ENCODE measurements at regions not wholly inside any gene's neighbourhood (a gene's known extent, or its start where the extent isn't known, plus 50 kb on each side); places are given as distances from the start of the nearest gene placed in this dataset.
"Not testable (repeated sequence)": the region's sequence is repeated elsewhere in the genome, so short reads cannot be mapped to it uniquely, and the experiment has no call there.

DNA sequence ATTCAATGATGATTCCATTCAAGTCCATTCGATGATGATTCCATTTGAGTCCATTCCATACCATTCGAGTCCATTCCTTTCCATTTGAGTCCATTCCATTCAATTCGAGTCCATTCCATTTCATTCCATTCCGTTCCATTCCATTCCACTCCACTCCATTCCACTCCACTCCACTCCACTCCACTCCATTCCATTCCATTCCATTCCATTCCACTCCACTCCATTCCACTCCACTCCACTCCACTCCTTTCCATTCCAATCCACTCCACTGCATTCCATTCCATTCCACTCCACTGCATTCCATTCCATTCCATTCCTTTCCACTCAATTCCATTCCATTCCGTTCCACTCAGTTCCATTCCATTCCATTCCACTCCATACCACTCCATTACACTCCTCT, 625.6 kb downstream of the TP53TG3F start:
- TF ChIP-seq CTCF (IDR thresholded peaks at IDR 0.05 in 2 of 3, conservative IDR thresholded peaks at IDR 0.05 in 1 of 3; ENCODE audit: control insufficient read depth in 2 of 3, extremely low read depth in 1 of 3, insufficient read depth in 1 of 3, low read depth in 3 of 3, low read length in 3 of 3); POLR2AphosphoS5 (IDR thresholded peaks at IDR 0.05; ENCODE audit: low read length); EZH2 (IDR thresholded peaks at IDR 0.05; ENCODE audit: borderline replicate concordance, control insufficient read depth, low read depth, low read length); RFX5 (IDR thresholded peaks at IDR 0.05; ENCODE audit: low read depth, low read length); GATAD2B (conservative IDR thresholded peaks at IDR 0.05; ENCODE audit: low read depth); POLR2A (IDR thresholded peaks at IDR 0.05; ENCODE audit: low read depth, low read length); IRF5 (IDR thresholded peaks at IDR 0.05; ENCODE audit: borderline replicate concordance); PAX5 (IDR thresholded peaks at IDR 0.05; ENCODE audit: borderline replicate concordance, low read depth, low read length); HDAC2 (IDR thresholded peaks at IDR 0.05); CREB1 (IDR thresholded peaks at IDR 0.05; ENCODE audit: low read depth); SUPT20H (IDR thresholded peaks at IDR 0.05; ENCODE audit: borderline replicate concordance, control insufficient read depth, low read depth, low read length): not testable (repeated sequence)
- TF ChIP-seq, protein P1, sequence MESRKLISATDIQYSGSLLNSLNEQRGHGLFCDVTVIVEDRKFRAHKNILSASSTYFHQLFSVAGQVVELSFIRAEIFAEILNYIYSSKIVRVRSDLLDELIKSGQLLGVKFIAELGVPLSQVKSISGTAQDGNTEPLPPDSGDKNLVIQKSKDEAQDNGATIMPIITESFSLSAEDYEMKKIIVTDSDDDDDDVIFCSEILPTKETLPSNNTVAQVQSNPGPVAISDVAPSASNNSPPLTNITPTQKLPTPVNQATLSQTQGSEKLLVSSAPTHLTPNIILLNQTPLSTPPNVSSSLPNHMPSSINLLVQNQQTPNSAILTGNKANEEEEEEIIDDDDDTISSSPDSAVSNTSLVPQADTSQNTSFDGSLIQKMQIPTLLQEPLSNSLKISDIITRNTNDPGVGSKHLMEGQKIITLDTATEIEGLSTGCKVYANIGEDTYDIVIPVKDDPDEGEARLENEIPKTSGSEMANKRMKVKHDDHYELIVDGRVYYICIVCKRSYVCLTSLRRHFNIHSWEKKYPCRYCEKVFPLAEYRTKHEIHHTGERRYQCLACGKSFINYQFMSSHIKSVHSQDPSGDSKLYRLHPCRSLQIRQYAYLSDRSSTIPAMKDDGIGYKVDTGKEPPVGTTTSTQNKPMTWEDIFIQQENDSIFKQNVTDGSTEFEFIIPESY (IDR thresholded peaks at IDR 0.05) = not testable (repeated sequence)
- TF ChIP-seq, protein P2, sequence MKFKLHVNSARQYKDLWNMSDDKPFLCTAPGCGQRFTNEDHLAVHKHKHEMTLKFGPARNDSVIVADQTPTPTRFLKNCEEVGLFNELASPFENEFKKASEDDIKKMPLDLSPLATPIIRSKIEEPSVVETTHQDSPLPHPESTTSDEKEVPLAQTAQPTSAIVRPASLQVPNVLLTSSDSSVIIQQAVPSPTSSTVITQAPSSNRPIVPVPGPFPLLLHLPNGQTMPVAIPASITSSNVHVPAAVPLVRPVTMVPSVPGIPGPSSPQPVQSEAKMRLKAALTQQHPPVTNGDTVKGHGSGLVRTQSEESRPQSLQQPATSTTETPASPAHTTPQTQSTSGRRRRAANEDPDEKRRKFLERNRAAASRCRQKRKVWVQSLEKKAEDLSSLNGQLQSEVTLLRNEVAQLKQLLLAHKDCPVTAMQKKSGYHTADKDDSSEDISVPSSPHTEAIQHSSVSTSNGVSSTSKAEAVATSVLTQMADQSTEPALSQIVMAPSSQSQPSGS (IDR thresholded peaks at IDR 0.05; ENCODE audit: low read length) = not testable (repeated sequence)
- TF ChIP-seq, protein P3, sequence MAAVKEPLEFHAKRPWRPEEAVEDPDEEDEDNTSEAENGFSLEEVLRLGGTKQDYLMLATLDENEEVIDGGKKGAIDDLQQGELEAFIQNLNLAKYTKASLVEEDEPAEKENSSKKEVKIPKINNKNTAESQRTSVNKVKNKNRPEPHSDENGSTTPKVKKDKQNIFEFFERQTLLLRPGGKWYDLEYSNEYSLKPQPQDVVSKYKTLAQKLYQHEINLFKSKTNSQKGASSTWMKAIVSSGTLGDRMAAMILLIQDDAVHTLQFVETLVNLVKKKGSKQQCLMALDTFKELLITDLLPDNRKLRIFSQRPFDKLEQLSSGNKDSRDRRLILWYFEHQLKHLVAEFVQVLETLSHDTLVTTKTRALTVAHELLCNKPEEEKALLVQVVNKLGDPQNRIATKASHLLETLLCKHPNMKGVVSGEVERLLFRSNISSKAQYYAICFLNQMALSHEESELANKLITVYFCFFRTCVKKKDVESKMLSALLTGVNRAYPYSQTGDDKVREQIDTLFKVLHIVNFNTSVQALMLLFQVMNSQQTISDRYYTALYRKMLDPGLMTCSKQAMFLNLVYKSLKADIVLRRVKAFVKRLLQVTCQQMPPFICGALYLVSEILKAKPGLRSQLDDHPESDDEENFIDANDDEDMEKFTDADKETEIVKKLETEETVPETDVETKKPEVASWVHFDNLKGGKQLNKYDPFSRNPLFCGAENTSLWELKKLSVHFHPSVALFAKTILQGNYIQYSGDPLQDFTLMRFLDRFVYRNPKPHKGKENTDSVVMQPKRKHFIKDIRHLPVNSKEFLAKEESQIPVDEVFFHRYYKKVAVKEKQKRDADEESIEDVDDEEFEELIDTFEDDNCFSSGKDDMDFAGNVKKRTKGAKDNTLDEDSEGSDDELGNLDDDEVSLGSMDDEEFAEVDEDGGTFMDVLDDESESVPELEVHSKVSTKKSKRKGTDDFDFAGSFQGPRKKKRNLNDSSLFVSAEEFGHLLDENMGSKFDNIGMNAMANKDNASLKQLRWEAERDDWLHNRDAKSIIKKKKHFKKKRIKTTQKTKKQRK (IDR thresholded peaks at IDR 0.05; ENCODE audit: low read depth, low read length) = not testable (repeated sequence)
